Endothelial cell of umbilical vein (primary cell): ENCODE measurements at regions not wholly inside any gene's neighbourhood (a gene's known extent, or its start where the extent isn't known, plus 50 kb on each side); places are given as distances from the start of the nearest gene placed in this dataset.

ENCODE experiments used
- BruUV-seq: library from RNA; stranded (reverse); fragments of 400-500 nt; replicated peaks from 2 replicates; lab custom pipeline; 2021; lab: Mats Ljungman, UMichigan
- CTCF ChIA-PET: fragments of 300-600, 350-600 bp; sonication (Branson Sonifier 250); formaldehyde crosslinking; loops from one replicate; lab custom pipeline; 2021; ENCODE audit warnings: antibody characterized with exemption, inconsistent platforms; lab: Charles Lee
- POLR2A ChIA-PET: fragments of 300-600, 350-600 bp; sonication (Branson Sonifier 250); formaldehyde crosslinking; loops from one replicate; lab custom pipeline; 2021; ENCODE audit warnings: antibody characterized with exemption, inconsistent platforms; lab: Charles Lee
- DNase-seq: peaks from one replicate; pipeline ENCODE4 v3.0.0-alpha.2; 2011; ENCODE audit warnings: low read depth, low spot score
- FAIRE-seq: peaks from 2 replicates; lab custom pipeline; 2011; peaks lifted over from hg19 to GRCh38; lab: Jason Lieb, UNC
- H2AFZ ChIP-seq: 2 replicates; pipeline ENCODE4 v1.6.0; 2012; ENCODE audit warnings: low read depth, low read length, control low read depth, inconsistent platforms
- H3K27ac ChIP-seq: 2 replicates; pipeline ENCODE4 v1.5.1; 2011; ENCODE audit warnings: low read depth, mild to moderate bottlenecking, control low read depth, low read length, moderate library complexity; ENCODE audit not compliant: insufficient read depth
- H3K27me3 ChIP-seq, 2 experiments: 2 replicates each; pipeline versions ENCODE4 v1.6.0 to v1.6.1; 2011; ENCODE audit warnings: low read length in 2 of 2, mixed read lengths in 1 of 2; ENCODE audit not compliant: control insufficient read depth in 2 of 2, insufficient read depth in 2 of 2
- H3K36me3 ChIP-seq, 2 experiments: 2 replicates in 1 of 2; 3 replicates in 1 of 2; pipeline ENCODE4 v1.5.1; 2011; ENCODE audit warnings: low read length in 2 of 2, mild to moderate bottlenecking in 1 of 2, moderate library complexity in 1 of 2; ENCODE audit not compliant: control insufficient read depth in 2 of 2, insufficient read depth in 2 of 2; ENCODE audit errors: extremely low read depth in 1 of 2
- H3K4me1 ChIP-seq: 3 replicates; pipeline ENCODE4 v1.5.1; 2011; ENCODE audit warnings: mild to moderate bottlenecking, low read length; ENCODE audit not compliant: control insufficient read depth, insufficient read depth; ENCODE audit errors: extremely low read depth
- H3K4me2 ChIP-seq: 2 replicates; pipeline ENCODE4 v1.6.1; 2011; ENCODE audit warnings: low read length, control low read depth, mixed read lengths; ENCODE audit not compliant: insufficient read depth
- H3K4me3 ChIP-seq, 3 experiments: fragments of 200-600 bp in 1 of 3; sonication (generic), shearing (Covaris generic) in 1 of 3; replicated peaks in 1 of 3; 2 replicates each; pipeline ENCODE4 v1.5.1; 2011 to 2016; ENCODE audit warnings: control low read depth in 3 of 3, low read length in 3 of 3, mild to moderate bottlenecking in 2 of 3, inconsistent platforms in 1 of 3, low read depth in 1 of 3, moderate library complexity in 1 of 3; ENCODE audit not compliant: insufficient read depth in 1 of 3
- H3K79me2 ChIP-seq: 2 replicates; pipeline ENCODE4 v1.6.0; 2012; ENCODE audit warnings: low read length, inconsistent platforms; ENCODE audit not compliant: control insufficient read depth, insufficient read depth
- H3K9ac ChIP-seq: replicated peaks from 2 replicates; pipeline ENCODE3; 2011; ENCODE audit warnings: low read length, control low read depth; ENCODE audit not compliant: insufficient read depth; ENCODE audit errors: extremely low read depth
- H3K9me1 ChIP-seq: replicated peaks from 3 replicates; pipeline ENCODE4 v1.6.0; 2011; ENCODE audit warnings: mild to moderate bottlenecking, low read length; ENCODE audit not compliant: control insufficient read depth, insufficient read depth; ENCODE audit errors: extremely low read depth
- H3K9me3 ChIP-seq: replicated peaks from 2 replicates; pipeline ENCODE4 v1.5.1; 2012; ENCODE audit warnings: low read length, inconsistent platforms; ENCODE audit not compliant: control insufficient read depth, insufficient read depth
- H4K20me1 ChIP-seq: replicated peaks from 2 replicates; pipeline ENCODE3; 2011; ENCODE audit warnings: mild to moderate bottlenecking, low read length; ENCODE audit not compliant: control insufficient read depth, insufficient read depth; ENCODE audit errors: extremely low read depth
- CTCF ChIP-seq, 2 donors: IDR thresholded peaks; 1 replicate in 1 of 2; 2 replicates in 1 of 2; pipeline ENCODE4 v1.5.1; 2011; ENCODE audit warnings: low read length in 2 of 2, mild to moderate bottlenecking in 2 of 2, moderate library complexity in 2 of 2, control low read depth in 1 of 2, inconsistent platforms in 1 of 2, low read depth in 1 of 2; ENCODE audit not compliant: insufficient read depth in 1 of 2; ENCODE audit errors: extremely low read depth in 1 of 2
- EZH2 ChIP-seq: IDR thresholded peaks from 2 replicates; pipeline ENCODE4 v1.6.1; 2012; ENCODE audit warnings: borderline replicate concordance, low read depth, mild to moderate bottlenecking, moderate library complexity, low read length, inconsistent platforms; ENCODE audit not compliant: severe bottlenecking
- FOS ChIP-seq: IDR thresholded peaks from 2 replicates; pipeline ENCODE4 v1.6.1; 2011; ENCODE audit warnings: mild to moderate bottlenecking, low read length, moderate library complexity, borderline replicate concordance; ENCODE audit not compliant: insufficient read depth
- GATA2 ChIP-seq: IDR thresholded peaks from 2 replicates; pipeline ENCODE4 v1.7.0; 2011; ENCODE audit warnings: low read depth, mild to moderate bottlenecking, moderate library complexity, mixed read lengths, low read length; ENCODE audit not compliant: insufficient read length, insufficient read depth
- JUN ChIP-seq: IDR thresholded peaks from 2 replicates; pipeline ENCODE4 v1.6.1; 2011; ENCODE audit warnings: borderline replicate concordance, low read depth; ENCODE audit not compliant: insufficient read length, insufficient read depth
- MAX ChIP-seq: IDR thresholded peaks from 2 replicates; pipeline ENCODE4 v1.6.1; 2011; ENCODE audit not compliant: insufficient read depth, insufficient read length
- MYC ChIP-seq: IDR thresholded peaks from one replicate; pipeline ENCODE4 v1.6.1; 2011; ENCODE audit warnings: mild to moderate bottlenecking, low read depth, low read length
- POLR2A ChIP-seq: IDR thresholded peaks from 2 replicates; pipeline ENCODE4 v1.6.1; 2012; ENCODE audit warnings: low read depth, mild to moderate bottlenecking, control low read depth, low read length
- POLR2AphosphoS5 ChIP-seq: IDR thresholded peaks from 2 replicates; pipeline ENCODE4 v1.6.1; 2012; ENCODE audit warnings: low read depth, mild to moderate bottlenecking, control low read depth, low read length, moderate library complexity; ENCODE audit not compliant: insufficient read depth
- dilution Hi-C: fragments of 300-500 bp; cut with MboI; formaldehyde crosslinking; loops from one replicate; pipeline ENCODE4 v1.15.0; 2019; ENCODE audit warnings: low sequenced_read_pairs; ENCODE audit not compliant: extremely low pct_ligation_motif_present
- intact Hi-C: fragments of 100-400 bp; cut with micrococcal nuclease; formaldehyde crosslinking; loops from one replicate; pipeline ENCODE4 v1.10.0; 2022

GRCh38 chr3:82739390-82739789, 977.9 kb upstream of the GBE1 start:
- Histone ChIP-seq H3K4me1 (no peaks in the 10 kb centered on the region), H3K27ac (no peak overlapping the region), H2AFZ (no peak overlapping the region), H4K20me1 (no peaks in the 10 kb centered on the region), H3K9me1 (no peaks in the 10 kb centered on the region), H3K9me3 (peaks cover 3% of the 10 kb centered on the region), H3K9ac (no peak overlapping the region), H3K36me3 (no peaks in the 10 kb centered on the region), H3K4me2 (no peak overlapping the region), H3K27me3 (no peaks in the 10 kb centered on the region), H3K79me2 (no peaks in the 10 kb centered on the region), H3K4me3 (no peak overlapping the region)
- intact Hi-C loops, result no loop called here
- no peak for FAIRE-seq
- CTCF ChIA-PET, result no interaction called here
- dilution Hi-C loops, result no loop called here
- no peak for TF ChIP-seq FOS
- no peak for TF ChIP-seq POLR2A
- no peak for TF ChIP-seq GATA2
- TF ChIP-seq MAX, result no peak
- TF ChIP-seq JUN, result no peak
- TF ChIP-seq CTCF (IDR thresholded peaks at IDR 0.05; ENCODE audit: extremely low read depth in 1 of 2, insufficient read depth in 1 of 2, low read depth in 1 of 2, low read length in 2 of 2), result no peak
- TF ChIP-seq POLR2AphosphoS5, result no peak
- no peak for TF ChIP-seq MYC
- no peak for TF ChIP-seq EZH2
- POLR2A ChIA-PET, result no interaction called here
- no peak for DNase-seq
- no TSS peak for BruUV-seq
